Panc1 (cell line): ENCODE measurements at regions not wholly inside any gene's neighbourhood (a gene's known extent, or its start where the extent isn't known, plus 50 kb on each side); places are given as distances from the start of the nearest gene placed in this dataset.

ENCODE experiments used
- ATAC-seq: fragments of 200-7000 bp; cut with Tn5 transposase; 2 replicates; pipeline ENCODE4 v1.9.1; 2020; ENCODE audit warnings: mild to moderate bottlenecking, moderate library complexity
- BruUV-seq: library from RNA; stranded (reverse); fragments of 400-500 nt; replicated peaks from 2 replicates; lab custom pipeline; 2021; lab: Mats Ljungman, UMichigan
- CTCF ChIA-PET: fragments of 300-600 bp; sonication (Branson Sonifier 250); formaldehyde crosslinking; loops from one replicate; lab custom pipeline; 2022; ENCODE audit warnings: antibody characterized with exemption; lab: Charles Lee
- POLR2A ChIA-PET: fragments of 300-600 bp; sonication (Branson Sonifier 250); formaldehyde crosslinking; loops from one replicate; lab custom pipeline; 2022; ENCODE audit warnings: antibody characterized with exemption; lab: Charles Lee
- DNase-seq: peaks from one replicate; pipeline ENCODE4 v3.0.0-alpha.2; 2010; ENCODE audit warnings: low read depth, low spot score
- H3K27ac ChIP-seq: 2 replicates; pipeline ENCODE4 v1.5.1; 2011; ENCODE audit warnings: mild to moderate bottlenecking, low read length, inconsistent platforms
- H3K27me3 ChIP-seq: fragments of 200-500 bp; sonication (Bioruptor generic); 2 replicates; pipeline ENCODE4 v1.6.0; 2014; ENCODE audit warnings: low read length, inconsistent platforms; ENCODE audit not compliant: control insufficient read depth, insufficient read depth
- H3K36me3 ChIP-seq: fragments of 200-500 bp; sonication (Bioruptor generic); 2 replicates; pipeline ENCODE4 v1.5.1; 2014; ENCODE audit warnings: inconsistent platforms, mild to moderate bottlenecking, low read length, moderate library complexity; ENCODE audit not compliant: control insufficient read depth, insufficient read depth
- H3K4me1 ChIP-seq: 2 replicates; pipeline ENCODE4 v1.5.1; 2011; ENCODE audit warnings: inconsistent platforms, mild to moderate bottlenecking, low read length, moderate library complexity; ENCODE audit not compliant: control insufficient read depth, insufficient read depth
- H3K4me3 ChIP-seq, 2 experiments: 2 replicates each; pipeline ENCODE4 v1.5.1; 2011 to 2012; ENCODE audit warnings: low read depth in 2 of 2, low read length in 2 of 2, mild to moderate bottlenecking in 2 of 2, inconsistent platforms in 1 of 2, moderate library complexity in 1 of 2
- H3K9me3 ChIP-seq: fragments of 200-500 bp; sonication (Bioruptor generic); 2 replicates; pipeline ENCODE4 v1.5.1; 2014; ENCODE audit warnings: low read depth, mild to moderate bottlenecking, inconsistent platforms, low read length, moderate library complexity; ENCODE audit not compliant: control insufficient read depth, insufficient read depth
- CTCF ChIP-seq: fragments of 450-650 bp; IDR thresholded peaks from 2 replicates; pipeline ENCODE4 v1.5.1; 2017; ENCODE audit warnings: mild to moderate bottlenecking
- POLR2AphosphoS5 ChIP-seq: IDR thresholded peaks from 2 replicates; pipeline ENCODE4 v1.6.1; 2012; ENCODE audit warnings: mild to moderate bottlenecking, low read depth, low read length, moderate library complexity
- REST ChIP-seq, 2 experiments: IDR thresholded peaks; 2 replicates each; pipeline ENCODE4 v1.6.1; 2011 to 2012; ENCODE audit warnings: low read depth in 2 of 2, control low read depth in 1 of 2, low read length in 1 of 2, mild to moderate bottlenecking in 1 of 2, moderate library complexity in 1 of 2; ENCODE audit not compliant: insufficient read depth in 1 of 2
- SIN3A ChIP-seq: IDR thresholded peaks from 2 replicates; pipeline ENCODE4 v1.6.1; 2012; ENCODE audit warnings: low read depth, mild to moderate bottlenecking, low read length, moderate library complexity, borderline replicate concordance; ENCODE audit not compliant: insufficient read depth
- TCF7L2 ChIP-seq: IDR thresholded peaks from 2 replicates; pipeline ENCODE4 v1.6.1; 2011; ENCODE audit warnings: mild to moderate bottlenecking, low read depth, low read length, inconsistent platforms
- in situ Hi-C: cut with HindIII; loops from 2 replicates; pipeline ENCODE4 v1.10.0; 2016; ENCODE audit warnings: low sequenced_read_pairs, low pct_unique_long_range_greater_than_20kb
- intact Hi-C: fragments of 100-400 bp; cut with micrococcal nuclease; formaldehyde crosslinking; loops from one replicate; pipeline ENCODE4 v1.10.0; 2022; ENCODE audit not compliant: unreplicated experiment

GRCh38 chr2:181117206-181117925 lies 137.0 kb downstream of the UBE2E3 start:
- Histone ChIP-seq H3K4me3 (no peak overlapping the region), H3K9me3 (no peaks in the 10 kb centered on the region), H3K27ac (no peak overlapping the region), H3K27me3 (no peaks in the 10 kb centered on the region), H3K36me3 (no peaks in the 10 kb centered on the region), H3K4me1 (no peaks in the 10 kb centered on the region)
- no TSS peak for BruUV-seq
- in situ Hi-C loops: no loop called here
- POLR2A ChIA-PET: no interaction called here
- no peak for TF ChIP-seq POLR2AphosphoS5
- TF ChIP-seq CTCF: no peak
- DNase-seq: no peak
- ATAC-seq: no peak
- CTCF ChIA-PET: no interaction called here
- intact Hi-C loops: no loop called here

GRCh38 chr2:181120625-181121024 lies 140.2 kb downstream of the UBE2E3 start:
- DNase-seq: no peak

GRCh38 chr2:181121996-181122395 lies 141.6 kb downstream of the UBE2E3 start:
- Histone ChIP-seq H3K36me3 (no peaks in the 10 kb centered on the region), H3K27ac (no peak overlapping the region), H3K4me1 (no peaks in the 10 kb centered on the region), H3K27me3 (no peaks in the 10 kb centered on the region), H3K4me3 (no peak overlapping the region), H3K9me3 (no peaks in the 10 kb centered on the region)
- ChIA-PET POLR2A (no interaction called here), CTCF (no interaction called here)
- ATAC-seq (no peak), DNase-seq (no peak)
- no TSS peak for BruUV-seq
- in situ Hi-C loops (no loop called here), intact Hi-C loops (no loop called here)
- TF ChIP-seq POLR2AphosphoS5 (no peak), SIN3A (no peak), CTCF (no peak), REST (IDR thresholded peaks at IDR 0.05; ENCODE audit: insufficient read depth in 1 of 2, low read depth in 2 of 2, low read length in 1 of 2) (no peak), TCF7L2 (no peak)

More at GRCh38 chr2:181120625-181121024, 140.2 kb downstream of the UBE2E3 start:
- ChIA-PET CTCF (no interaction called here), POLR2A (no interaction called here)
- Histone ChIP-seq H3K36me3 (no peaks in the 10 kb centered on the region), H3K27me3 (no peaks in the 10 kb centered on the region), H3K4me1 (no peaks in the 10 kb centered on the region), H3K27ac (no peak overlapping the region), H3K9me3 (no peaks in the 10 kb centered on the region), H3K4me3 (no peak overlapping the region)
- in situ Hi-C loops: no loop called here
- no TSS peak for BruUV-seq
- TF ChIP-seq POLR2AphosphoS5 (no peak), SIN3A (no peak), TCF7L2 (no peak), CTCF (no peak)
- no peak for ATAC-seq
- intact Hi-C loops: no loop called here
